GM13977 (cell line): ENCODE measurements at regions not wholly inside any gene's neighbourhood (a gene's known extent, or its start where the extent isn't known, plus 50 kb on each side); places are given as distances from the start of the nearest gene placed in this dataset.
"Not testable (repeated sequence)": the region's sequence is repeated elsewhere in the genome, so short reads cannot be mapped to it uniquely, and the experiment has no call there.

ENCODE experiments used
- DNase-seq: peaks from one replicate; pipeline ENCODE4 v3.0.0; 2012; ENCODE audit warnings: low spot score
- in situ Hi-C: fragments of 300-500 bp; cut with MboI; formaldehyde crosslinking; loops from one replicate; pipeline ENCODE4 v1.12.0; 2022; ENCODE audit warnings: low sequenced_read_pairs, low pct_unique_long_range_greater_than_20kb, mixed read lengths, inconsistent platforms; ENCODE audit not compliant: unreplicated experiment
- TF ChIP-seq, protein P1 (sequence below): IDR thresholded peaks from 2 replicates; pipeline ENCODE4 v1.5.1; 2012; ENCODE audit warnings: mild to moderate bottlenecking, control low read depth; ENCODE audit not compliant: insufficient read depth; ENCODE audit errors: extremely low read depth, missing control alignments

DNA sequence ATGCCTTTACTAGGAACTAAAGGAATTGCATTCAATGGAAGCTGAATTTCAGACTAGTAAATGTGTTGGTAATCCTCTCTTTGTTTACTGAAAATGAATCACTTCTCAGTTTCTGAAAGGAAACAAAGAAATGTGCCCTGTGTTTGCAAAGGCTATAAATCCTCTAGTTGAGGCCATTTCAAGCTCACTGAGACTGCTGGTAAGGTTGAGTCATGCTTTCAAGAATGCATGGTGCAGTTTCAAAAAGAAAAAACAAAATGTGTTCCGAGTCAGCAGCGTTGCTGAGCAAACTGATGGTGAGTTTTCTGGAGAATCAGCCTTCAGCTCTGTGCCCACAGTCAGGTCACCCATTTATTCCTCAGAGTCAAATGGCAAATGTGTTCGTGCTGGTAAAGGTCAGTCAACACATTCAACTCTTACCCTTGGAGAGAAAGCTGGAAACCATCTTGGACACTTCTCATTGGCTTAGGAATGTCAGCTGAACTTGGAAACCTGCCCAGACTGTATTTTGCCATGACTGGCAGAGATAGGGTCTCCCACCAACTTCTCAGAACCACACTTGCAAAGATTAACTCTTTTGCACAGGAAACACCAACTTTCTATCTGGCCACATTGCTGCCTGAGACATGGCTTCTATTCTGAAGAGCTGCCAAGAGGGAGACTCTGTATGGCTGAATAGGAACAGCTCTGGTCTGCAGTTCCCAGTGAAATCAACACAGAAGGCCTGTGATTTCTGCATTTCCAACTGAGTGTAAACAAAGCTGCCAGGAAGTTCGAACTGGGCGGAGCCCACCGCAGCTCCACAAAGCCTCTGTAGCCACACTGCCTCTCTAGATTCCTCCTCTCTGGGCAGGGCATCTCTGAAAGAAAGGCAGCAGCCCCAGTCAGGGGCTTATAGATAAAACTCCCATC, 484.4 kb downstream of the ATP23 start:
- TF ChIP-seq, protein P1, sequence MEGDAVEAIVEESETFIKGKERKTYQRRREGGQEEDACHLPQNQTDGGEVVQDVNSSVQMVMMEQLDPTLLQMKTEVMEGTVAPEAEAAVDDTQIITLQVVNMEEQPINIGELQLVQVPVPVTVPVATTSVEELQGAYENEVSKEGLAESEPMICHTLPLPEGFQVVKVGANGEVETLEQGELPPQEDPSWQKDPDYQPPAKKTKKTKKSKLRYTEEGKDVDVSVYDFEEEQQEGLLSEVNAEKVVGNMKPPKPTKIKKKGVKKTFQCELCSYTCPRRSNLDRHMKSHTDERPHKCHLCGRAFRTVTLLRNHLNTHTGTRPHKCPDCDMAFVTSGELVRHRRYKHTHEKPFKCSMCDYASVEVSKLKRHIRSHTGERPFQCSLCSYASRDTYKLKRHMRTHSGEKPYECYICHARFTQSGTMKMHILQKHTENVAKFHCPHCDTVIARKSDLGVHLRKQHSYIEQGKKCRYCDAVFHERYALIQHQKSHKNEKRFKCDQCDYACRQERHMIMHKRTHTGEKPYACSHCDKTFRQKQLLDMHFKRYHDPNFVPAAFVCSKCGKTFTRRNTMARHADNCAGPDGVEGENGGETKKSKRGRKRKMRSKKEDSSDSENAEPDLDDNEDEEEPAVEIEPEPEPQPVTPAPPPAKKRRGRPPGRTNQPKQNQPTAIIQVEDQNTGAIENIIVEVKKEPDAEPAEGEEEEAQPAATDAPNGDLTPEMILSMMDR = no peak
- peak; percentile 34 for DNase-seq
- in situ Hi-C loops = no loop called here

GRCh38 chr12:58426437-58426836, 485.1 kb downstream of the ATP23 start:
- in situ Hi-C loops, DNase-seq: not testable (repeated sequence)

DNA sequence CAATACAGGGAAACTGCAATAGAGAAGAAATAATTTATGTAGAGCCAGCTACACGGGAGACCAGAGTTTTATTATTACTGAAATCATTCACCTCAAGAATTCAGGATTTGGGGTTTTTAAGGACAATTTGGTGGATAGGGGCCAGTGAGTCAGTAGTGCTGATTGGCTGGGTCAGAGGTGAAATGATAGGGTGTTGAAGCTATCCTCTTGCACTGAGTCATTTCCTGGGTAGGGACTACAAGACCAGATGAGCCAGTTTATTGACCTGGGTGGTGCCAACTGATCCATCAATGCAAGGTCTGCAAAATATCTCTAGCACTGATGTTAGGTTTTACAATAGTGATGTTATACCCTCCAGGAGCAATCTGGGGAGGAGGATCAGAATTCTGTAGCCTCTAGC, 486.3 kb downstream of the LRIG3 start:
- in situ Hi-C loops = no loop called here
- TF ChIP-seq, protein P1 = no peak
- DNase-seq = no peak

GRCh38 chr12:58434726-58435125, 485.6 kb downstream of the LRIG3 start:
- TF ChIP-seq, protein P1 = no peak
- no peak for DNase-seq
- in situ Hi-C loops = no loop called here

DNA sequence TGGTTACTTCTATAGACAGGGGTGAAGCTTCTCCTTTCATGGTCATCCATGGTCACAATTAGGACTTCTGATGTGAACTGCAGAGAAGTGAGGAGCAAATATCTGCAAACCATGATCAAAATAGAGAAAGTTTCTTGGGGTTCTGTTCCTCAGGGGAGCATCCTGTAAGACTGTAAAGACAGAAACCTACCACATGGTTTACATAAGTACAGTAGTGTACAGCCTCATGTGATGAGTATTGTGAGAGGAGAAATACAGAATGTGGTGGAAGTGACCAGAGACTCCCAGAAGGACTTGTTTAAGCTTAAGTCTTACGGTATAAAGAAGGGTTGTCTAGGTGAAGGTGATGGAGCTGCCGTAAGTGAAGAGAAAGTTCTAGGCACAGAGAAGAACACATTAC, 484.7 kb downstream of the LRIG3 start:
- TF ChIP-seq, protein P1 = no peak
- in situ Hi-C loops = no loop called here
- DNase-seq = no peak

DNA sequence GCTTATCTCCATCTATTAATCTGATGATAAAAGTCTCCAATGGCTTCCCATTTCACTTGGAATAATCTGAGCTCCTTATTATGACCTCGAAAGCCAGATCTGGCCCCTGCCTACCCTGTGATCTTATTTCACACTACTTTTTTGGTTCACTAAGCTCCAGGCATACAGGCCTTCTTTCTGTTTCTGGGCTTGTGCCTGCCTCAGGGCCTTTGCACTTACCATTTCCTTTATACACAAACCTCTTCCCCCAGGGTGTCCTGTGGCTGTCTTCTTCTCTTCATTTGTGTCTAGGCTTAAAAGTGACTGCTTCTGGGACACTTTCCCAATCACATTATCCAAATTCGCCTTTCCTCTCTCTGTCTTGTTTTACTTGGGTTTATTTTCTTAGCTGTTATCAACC, 478.8 kb downstream of the LRIG3 start:
- DNase-seq = no peak
- TF ChIP-seq, protein P1 = no peak
- in situ Hi-C loops = no loop called here

- in situ Hi-C loops = no loop called here
- TF ChIP-seq, protein P1 = peak; percentile 54
- peak; percentile 9 for DNase-seq
Measured at GRCh38 chr12:58443273-58443980, 476.9 kb downstream of the LRIG3 start.
